ENCODE measurements at regions not wholly inside any gene's neighbourhood (a gene's known extent, or its start where the extent isn't known, plus 50 kb on each side); places are given as distances from the start of the nearest gene placed in this dataset.

- DNase-seq, result no peak
- no peaks in the 10 kb centered on the region for H3K27me3 ChIP-seq
- TF ChIP-seq, protein P1, sequence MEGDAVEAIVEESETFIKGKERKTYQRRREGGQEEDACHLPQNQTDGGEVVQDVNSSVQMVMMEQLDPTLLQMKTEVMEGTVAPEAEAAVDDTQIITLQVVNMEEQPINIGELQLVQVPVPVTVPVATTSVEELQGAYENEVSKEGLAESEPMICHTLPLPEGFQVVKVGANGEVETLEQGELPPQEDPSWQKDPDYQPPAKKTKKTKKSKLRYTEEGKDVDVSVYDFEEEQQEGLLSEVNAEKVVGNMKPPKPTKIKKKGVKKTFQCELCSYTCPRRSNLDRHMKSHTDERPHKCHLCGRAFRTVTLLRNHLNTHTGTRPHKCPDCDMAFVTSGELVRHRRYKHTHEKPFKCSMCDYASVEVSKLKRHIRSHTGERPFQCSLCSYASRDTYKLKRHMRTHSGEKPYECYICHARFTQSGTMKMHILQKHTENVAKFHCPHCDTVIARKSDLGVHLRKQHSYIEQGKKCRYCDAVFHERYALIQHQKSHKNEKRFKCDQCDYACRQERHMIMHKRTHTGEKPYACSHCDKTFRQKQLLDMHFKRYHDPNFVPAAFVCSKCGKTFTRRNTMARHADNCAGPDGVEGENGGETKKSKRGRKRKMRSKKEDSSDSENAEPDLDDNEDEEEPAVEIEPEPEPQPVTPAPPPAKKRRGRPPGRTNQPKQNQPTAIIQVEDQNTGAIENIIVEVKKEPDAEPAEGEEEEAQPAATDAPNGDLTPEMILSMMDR (IDR thresholded peaks at IDR 0.05), result no peak
- TF ChIP-seq EP300 (IDR thresholded peaks at IDR 0.05) (no peak), POLR2A (IDR thresholded peaks at IDR 0.05) (no peak)
- no peaks in the 10 kb centered on the region for H3K36me3 ChIP-seq
- H3K9me3 ChIP-seq, result no peaks in the 10 kb centered on the region
- H3K27ac ChIP-seq, result no peak overlapping the region
- H3K4me3 ChIP-seq, result no peak overlapping the region
- intact Hi-C loops (cut with DNase I), result no loop called here
- WGBS, 3 donors, result 71 to 92% (median 85%) methylated on average over 1 of the region's 1 CpG
- peaks cover 1% of the 10 kb centered on the region for H3K4me1 ChIP-seq (ENCODE audit: insufficient read depth)
These were observed 209.5 kb upstream of the TARS1 start for GRCh38 chr5:33231214-33231710.

DNA sequence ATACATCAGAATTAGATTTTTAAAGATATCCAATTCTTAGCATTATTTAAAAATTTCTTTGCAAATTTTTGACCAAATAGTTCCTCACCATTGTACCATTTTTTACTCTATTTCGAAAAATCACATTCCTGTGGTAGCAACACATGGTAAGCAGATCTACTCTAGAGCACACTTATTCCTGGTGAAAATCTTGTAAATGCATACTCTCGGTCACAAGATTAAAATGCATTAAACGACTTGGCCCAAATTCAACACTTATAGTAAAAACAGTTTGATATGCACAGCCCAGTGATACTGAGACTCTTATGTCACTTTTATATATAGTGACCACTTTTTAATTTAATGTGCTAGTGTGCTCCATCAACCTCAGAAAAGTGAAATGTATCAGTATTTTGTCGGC, 208.8 kb upstream of the TARS1 start:
- Histone ChIP-seq H3K36me3 (no peaks in the 10 kb centered on the region), H3K27ac (no peak overlapping the region), H3K9me3 (no peaks in the 10 kb centered on the region), H3K4me3 (no peak overlapping the region), H3K27me3 (no peaks in the 10 kb centered on the region), H3K4me1 (ENCODE audit: insufficient read depth) (peaks cover 1% of the 10 kb centered on the region)
- DNase-seq, result no peak
- 71 to 86% (median 80%) methylated on average over 4 of the region's 4 CpGs for WGBS, 3 donors
- TF ChIP-seq, protein P1 (IDR thresholded peaks at IDR 0.05), result no peak
- intact Hi-C loops (cut with DNase I), result no loop called here

- DNase-seq, result no peak
- intact Hi-C loops (cut with DNase I), result no loop called here
- Histone ChIP-seq H3K27ac (no peak overlapping the region), H3K36me3 (no peaks in the 10 kb centered on the region), H3K9me3 (no peaks in the 10 kb centered on the region), H3K4me1 (ENCODE audit: insufficient read depth) (no peaks in the 10 kb centered on the region), H3K27me3 (no peaks in the 10 kb centered on the region), H3K4me3 (no peak overlapping the region)
- TF ChIP-seq EP300 (IDR thresholded peaks at IDR 0.05) (no peak), POLR2A (IDR thresholded peaks at IDR 0.05) (no peak)
- 11 to 35% (median 17%) methylated on average over 3 of the region's 3 CpGs for WGBS, 3 donors
These were observed 207.8 kb upstream of the TARS1 start for GRCh38 chr5:33232731-33233505.

GRCh38 chr5:33235304-33235703, 205.5 kb upstream of the TARS1 start:
- Histone ChIP-seq H3K36me3 (no peaks in the 10 kb centered on the region), H3K4me1 (ENCODE audit: insufficient read depth) (no peaks in the 10 kb centered on the region), H3K9me3 (no peaks in the 10 kb centered on the region), H3K4me3 (no peak overlapping the region), H3K27ac (no peak overlapping the region), H3K27me3 (no peaks in the 10 kb centered on the region)
- TF ChIP-seq EP300 (IDR thresholded peaks at IDR 0.05) (no peak), POLR2A (IDR thresholded peaks at IDR 0.05) (no peak)
- TF ChIP-seq, protein P1 (IDR thresholded peaks at IDR 0.05), result no peak
- no peak for DNase-seq
- intact Hi-C loops (cut with DNase I), result no loop called here
- WGBS, 3 donors, result 98 to 99% (median 98%) methylated on average over 4 of the region's 4 CpGs

- Histone ChIP-seq H3K4me3 (no peak overlapping the region), H3K27me3 (no peaks in the 10 kb centered on the region), H3K9me3 (no peaks in the 10 kb centered on the region), H3K27ac (no peak overlapping the region), H3K4me1 (ENCODE audit: insufficient read depth) (no peaks in the 10 kb centered on the region), H3K36me3 (no peaks in the 10 kb centered on the region)
- DNase-seq, result no peak
- intact Hi-C loops (cut with DNase I), result no loop called here
- TF ChIP-seq, protein P1 (IDR thresholded peaks at IDR 0.05), result no peak
- no peak for TF ChIP-seq EP300 (IDR thresholded peaks at IDR 0.05)
- no peak for TF ChIP-seq POLR2A (IDR thresholded peaks at IDR 0.05)
- WGBS, 3 donors, result 94 to 97% (median 96%) methylated on average over 4 of the region's 4 CpGs
These were observed 204.9 kb upstream of the TARS1 start for GRCh38 chr5:33235824-33236223.

Measured in ovary (tissue), 7 donors.